DMS 273 (cell line): ENCODE measurements at regions not wholly inside any gene's neighbourhood (a gene's known extent, or its start where the extent isn't known, plus 50 kb on each side); places are given as distances from the start of the nearest gene placed in this dataset.
"Not testable (repeated sequence)": the region's sequence is repeated elsewhere in the genome, so short reads cannot be mapped to it uniquely, and the experiment has no call there.

Source experiments
- DNase-seq: peaks from one replicate; lab custom pipeline; 2025; ENCODE audit not compliant: unreplicated experiment; lab: John Stamatoyannopoulos, UW

- DNase-seq, result not testable (repeated sequence)
Measured at GRCh38 chr17:20633268-20634059, 53.9 kb downstream of the CDRT15L2 start.

- not testable (repeated sequence) for DNase-seq
Measured at GRCh38 chr17:20640147-20640546, 60.6 kb downstream of the CDRT15L2 start.

DNA sequence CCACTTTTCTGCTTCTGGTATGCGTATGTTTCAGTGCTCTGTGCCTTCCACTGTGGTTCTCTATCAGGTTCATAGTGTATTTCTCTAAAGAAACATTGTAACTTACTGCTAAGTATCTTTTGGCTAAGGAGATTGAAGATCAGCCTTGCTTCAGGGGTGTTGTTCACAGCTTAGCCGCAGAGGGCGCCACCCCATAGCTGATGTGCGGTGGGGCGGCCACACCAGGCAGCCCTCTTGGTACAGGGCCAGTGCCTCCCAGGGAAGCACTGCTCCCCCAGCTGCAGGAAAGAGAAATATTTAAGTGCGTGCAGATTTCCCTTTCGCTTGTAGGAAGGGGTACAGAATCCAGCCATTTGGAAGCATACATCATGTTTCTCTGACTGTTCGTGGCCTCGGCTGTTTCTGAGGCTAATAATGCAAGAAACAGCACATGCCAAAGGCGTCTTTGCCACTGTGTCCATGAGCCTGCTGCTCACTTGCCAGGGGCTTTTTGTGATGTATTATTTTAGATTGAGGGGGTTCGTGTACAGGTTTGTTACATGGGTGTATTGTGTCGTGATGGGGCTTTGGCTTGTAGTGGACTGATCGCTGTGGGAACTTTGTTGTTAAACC is 67.2 kb downstream of the CDRT15L2 start:
- DNase-seq, result peak; percentile 71

DNA sequence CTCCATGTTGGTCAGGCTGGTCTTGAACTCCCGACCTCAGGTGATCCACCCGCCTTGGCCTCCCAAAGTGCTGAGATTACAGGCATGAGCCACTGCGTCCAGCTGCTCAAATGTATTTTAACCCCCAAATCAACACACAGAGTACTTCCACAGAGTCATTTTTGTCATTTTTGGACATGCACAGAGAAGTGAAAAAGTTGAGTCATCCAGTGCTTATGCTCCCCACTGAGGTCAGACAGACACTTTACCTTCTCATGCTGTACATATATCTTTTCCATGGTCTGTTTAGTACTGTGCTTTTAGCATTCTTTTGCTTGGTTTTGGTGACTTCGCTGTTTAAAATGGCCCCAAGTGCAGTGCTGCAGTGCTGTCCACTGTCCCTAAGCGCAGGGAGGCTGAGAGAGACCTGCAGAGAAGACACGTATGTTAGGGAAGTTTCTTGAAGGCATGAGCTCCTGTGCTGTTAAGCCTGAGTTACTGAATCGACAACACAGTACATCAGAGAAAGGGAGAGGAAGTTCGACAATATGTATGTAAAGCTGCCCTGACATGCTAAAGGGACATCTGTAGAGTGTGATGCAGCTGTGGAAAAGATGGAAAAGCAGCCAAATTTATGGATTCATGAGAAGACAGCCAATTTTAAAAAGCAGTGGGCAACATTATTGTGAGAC is 69.7 kb downstream of the CDRT15L2 start:
- DNase-seq, result not testable (repeated sequence)

GRCh38 chr17:20651022-20651421 is 71.5 kb downstream of the CDRT15L2 start:
- not testable (repeated sequence) for DNase-seq

GRCh38 chr17:20651736-20652135 is 72.2 kb downstream of the CDRT15L2 start:
- DNase-seq, result not testable (repeated sequence)

DNA sequence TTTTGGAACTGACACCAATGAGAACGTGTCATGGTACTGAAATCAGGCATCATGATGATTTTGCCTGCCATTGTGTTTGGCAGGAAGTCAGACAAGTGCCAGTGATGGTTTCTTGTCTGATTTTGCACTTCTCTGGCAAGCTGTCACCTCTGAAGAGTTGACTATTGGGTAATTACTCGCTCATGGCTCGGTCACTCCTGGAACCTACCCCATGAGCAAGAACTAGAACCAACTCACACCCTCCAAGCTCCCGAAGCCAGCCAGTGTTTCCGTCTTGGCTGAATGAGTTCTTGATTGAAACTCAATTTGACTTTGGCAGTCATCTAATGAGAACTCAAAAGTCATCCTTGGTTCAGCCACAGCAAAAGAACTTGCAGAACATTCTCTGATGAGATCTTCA is 73.9 kb downstream of the CDRT15L2 start:
- not testable (repeated sequence) for DNase-seq

DNA sequence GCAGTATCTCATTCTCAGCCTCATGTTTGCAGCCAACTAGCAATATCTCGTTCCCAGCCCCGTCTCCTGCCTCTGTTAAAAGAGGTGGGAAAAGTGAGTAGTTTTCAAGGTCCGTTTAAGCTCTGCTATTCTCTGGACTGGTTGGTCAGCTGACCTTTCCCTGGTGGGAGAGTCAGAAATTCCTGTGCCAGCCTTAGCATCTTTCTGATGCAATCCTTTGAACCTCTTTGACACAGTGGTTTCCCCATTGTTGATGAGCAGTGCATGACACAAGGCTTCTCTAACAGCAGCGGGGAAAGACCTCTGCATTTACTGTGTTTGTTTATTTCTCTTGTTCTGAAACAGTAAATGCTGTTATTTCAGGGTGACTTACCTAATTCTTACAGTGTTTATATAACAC is 74.6 kb downstream of the CDRT15L2 start:
- DNase-seq, result not testable (repeated sequence)

GRCh38 chr17:20654575-20654974 is 75.1 kb downstream of the CDRT15L2 start:
- not testable (repeated sequence) for DNase-seq

DNA sequence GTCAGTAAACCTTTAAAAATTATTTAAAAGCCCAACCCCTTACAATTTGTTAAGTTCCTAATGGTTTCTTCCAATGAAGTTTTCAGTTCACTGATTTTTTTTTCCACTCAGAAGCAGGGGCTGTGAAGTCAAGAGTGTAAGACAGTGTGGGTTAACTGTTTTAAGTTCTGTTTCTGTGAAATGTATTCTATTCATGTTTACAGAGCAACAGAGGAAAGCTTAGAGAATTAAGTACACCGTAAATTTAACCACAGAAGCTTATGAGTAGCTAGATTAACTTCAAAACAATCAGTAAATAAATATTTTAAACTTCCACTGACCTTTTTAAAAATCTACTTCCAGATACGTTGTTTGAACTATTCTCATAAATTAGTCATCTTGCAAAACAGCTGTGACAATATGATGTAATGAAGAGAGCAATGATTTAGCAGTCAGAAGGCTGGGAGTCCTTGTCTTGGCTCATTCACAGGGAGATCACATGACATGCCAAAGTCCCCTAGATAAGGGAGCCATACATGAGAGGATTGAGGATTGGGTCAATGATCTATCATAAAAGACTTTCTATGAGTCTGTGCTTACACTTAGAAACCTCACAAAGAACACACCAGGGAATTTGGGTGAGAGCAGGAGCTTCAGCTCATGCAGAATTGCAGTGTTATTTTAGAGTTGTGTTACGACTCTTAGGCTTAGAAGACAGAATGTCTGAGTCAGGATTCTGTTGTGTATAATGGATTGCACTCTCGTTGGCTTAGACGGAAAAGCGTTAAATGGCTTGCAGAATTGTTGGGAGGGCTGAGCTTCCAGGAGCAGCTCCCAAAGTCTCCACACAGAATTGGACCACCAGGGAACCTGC is 85.8 kb downstream of the CDRT15L2 start:
- DNase-seq, result not testable (repeated sequence)

DNA sequence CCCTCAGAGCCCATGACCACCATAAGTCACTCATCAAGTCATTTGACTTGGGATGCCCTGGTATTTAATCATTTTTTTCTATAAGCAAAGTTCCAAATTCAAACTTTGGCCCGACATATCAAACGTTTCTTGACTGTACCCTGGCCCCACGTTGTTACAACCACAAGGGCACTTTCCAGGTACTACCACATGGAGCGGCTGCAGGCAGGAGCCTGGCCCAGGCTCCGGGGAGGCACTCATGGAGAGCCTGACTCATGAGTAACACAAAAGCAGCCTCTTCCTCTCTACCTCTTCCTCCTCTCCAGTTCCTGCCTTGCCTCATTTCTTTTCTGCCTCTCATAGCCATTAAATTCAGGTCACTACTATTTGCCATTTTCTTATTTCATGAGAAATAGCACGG is 87.2 kb downstream of the CDRT15L2 start:
- not testable (repeated sequence) for DNase-seq

- DNase-seq, result not testable (repeated sequence)
Measured at GRCh38 chr17:20667712-20668111, 88.2 kb downstream of the CDRT15L2 start.

DNA sequence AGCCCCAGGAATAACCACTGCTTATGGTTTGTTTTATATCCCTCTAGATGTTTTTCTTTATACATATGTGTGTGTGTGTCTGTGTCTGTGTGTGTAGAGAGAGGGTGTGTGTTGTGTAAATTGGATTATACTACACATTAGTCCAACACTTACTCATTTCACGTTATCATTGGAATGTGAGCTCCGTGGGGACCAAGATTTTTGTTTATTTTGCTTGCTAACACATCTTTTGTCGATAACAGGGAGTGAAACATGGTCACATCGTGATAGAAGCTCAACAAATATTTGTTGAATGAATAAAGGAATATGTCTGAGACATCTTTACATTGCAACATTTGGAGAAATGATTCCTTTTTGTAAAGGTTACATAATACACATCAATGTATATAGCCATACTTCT is 88.8 kb downstream of the CDRT15L2 start:
- not testable (repeated sequence) for DNase-seq

- DNase-seq, result not testable (repeated sequence)
Measured at GRCh38 chr17:20668868-20669267, 89.3 kb downstream of the CDRT15L2 start.

DNA sequence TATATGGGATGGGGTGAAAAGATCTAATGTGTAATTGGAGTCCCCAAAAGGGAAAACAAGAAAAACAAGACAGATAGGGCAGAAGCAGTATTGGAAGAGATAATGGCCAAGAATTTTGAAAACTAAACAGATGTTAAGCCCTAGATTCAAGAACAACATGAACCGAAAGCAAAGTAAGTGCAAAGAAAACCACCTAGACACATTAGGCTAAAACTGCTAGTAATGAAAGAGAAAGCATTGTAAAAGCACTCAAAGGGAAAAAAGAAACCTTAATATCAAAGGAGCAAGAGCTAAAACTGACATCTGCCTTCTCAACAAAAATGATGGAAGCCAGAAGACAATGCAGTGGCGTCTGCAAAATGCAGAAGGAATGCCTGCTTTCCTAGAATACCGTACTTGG is 91.0 kb downstream of the CDRT15L2 start:
- not testable (repeated sequence) for DNase-seq

DNA sequence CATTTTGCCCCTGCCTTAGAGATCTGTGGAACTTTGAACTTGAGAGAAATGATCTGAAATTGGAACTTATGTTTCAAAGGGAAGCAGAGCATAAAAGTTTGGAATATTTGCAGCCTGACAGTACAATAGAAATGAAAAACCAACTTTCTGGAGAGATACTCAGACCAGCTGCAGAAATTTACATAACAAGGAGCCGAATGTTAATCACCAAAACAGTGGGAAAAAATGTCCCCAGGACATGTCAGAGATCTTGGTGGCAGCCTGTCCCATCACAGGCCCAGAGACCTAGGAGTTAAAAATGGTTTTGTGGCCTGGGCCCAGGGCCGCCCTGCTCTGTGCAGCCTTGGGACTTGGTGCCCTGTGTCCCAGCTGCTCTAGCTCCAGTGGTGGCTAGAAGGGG is 94.8 kb downstream of the CDRT15L2 start:
- DNase-seq, result not testable (repeated sequence)

- not testable (repeated sequence) for DNase-seq
Measured at GRCh38 chr17:20675707-20676106, 96.2 kb downstream of the CDRT15L2 start.

DNA sequence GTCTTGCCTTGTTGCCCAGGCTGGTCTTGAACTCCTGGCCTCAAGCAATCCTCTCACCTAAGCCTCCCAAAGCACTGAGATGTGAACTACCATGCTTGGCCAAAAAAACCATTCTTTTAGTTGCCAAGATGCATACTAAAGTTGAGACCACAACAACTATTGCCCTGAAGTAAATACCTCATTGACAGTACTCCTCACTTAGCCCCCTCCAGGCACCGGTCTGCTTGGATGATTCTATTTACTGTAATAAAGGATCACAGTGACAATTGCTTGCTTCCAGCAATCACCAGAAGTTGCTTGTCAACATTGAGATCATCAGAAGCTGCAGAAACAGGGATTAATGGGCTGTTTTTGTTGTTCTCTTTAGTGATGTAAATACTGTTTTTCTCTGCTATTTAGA is 97.1 kb downstream of the CDRT15L2 start:
- DNase-seq, result not testable (repeated sequence)

DNA sequence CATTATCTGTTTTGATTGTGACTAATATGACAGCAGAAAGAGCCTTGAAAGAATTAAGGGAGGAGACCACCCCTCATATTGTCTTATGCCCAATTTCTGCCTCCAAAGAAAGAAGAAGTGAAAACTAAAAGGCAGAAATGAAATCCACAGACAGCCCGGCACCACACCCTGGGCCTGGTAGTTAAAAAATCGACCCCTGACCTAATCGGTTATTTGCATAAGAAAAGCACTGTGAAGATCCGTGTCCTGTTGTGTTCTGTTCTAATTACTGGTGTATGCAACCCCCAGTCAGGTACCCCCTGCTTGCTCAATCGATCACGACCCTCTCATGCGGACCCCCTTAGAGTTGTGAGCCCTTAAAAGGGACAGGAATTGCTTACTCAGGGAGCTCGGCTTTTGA is 97.9 kb downstream of the CDRT15L2 start:
- DNase-seq, result not testable (repeated sequence)

DNA sequence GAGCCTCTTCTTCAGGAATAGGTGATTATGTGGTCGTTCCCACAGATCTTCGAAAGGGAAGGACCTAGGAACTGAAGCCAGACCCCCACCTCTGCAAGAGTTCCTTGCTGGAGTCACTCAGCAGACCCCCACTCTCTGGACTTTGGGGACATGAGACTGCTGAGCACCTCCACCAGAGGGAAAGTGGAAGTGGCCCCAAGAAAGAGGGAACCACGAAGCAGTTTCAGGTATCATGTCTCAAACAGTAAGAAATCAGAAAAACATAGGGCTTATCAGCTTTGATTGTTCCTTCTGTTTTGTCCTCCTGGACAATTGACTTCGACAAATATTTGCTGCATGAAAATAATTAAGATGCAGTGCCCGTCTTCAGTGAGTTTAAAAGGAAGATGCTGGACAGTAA is 98.9 kb downstream of the CDRT15L2 start:
- DNase-seq, result not testable (repeated sequence)
